Thyroid gland (tissue), 4 donors: ENCODE measurements at regions not wholly inside any gene's neighbourhood (a gene's known extent, or its start where the extent isn't known, plus 50 kb on each side); places are given as distances from the start of the nearest gene placed in this dataset.

Experiments
- POLR2A ChIP-seq, 2 donors: fragments of 450-650 bp; IDR thresholded peaks; one replicate each; pipeline ENCODE4 v1.6.1; 2017; ENCODE audit warnings: antibody characterized with exemption in 2 of 2, mild to moderate bottlenecking in 2 of 2, moderate library complexity in 1 of 2
- TF ChIP-seq, protein P1 (sequence below), 6 experiments: fragments of 200-600 bp in 3 of 6; fragments of 450-650 bp in 3 of 6; sonication (generic) in 3 of 6; IDR thresholded peaks; one replicate each; pipeline ENCODE4 v1.5.1; 2016 to 2019; ENCODE audit warnings: antibody characterized with exemption in 6 of 6, mild to moderate bottlenecking in 2 of 6, inconsistent platforms in 1 of 6, moderate library complexity in 1 of 6

DNA sequence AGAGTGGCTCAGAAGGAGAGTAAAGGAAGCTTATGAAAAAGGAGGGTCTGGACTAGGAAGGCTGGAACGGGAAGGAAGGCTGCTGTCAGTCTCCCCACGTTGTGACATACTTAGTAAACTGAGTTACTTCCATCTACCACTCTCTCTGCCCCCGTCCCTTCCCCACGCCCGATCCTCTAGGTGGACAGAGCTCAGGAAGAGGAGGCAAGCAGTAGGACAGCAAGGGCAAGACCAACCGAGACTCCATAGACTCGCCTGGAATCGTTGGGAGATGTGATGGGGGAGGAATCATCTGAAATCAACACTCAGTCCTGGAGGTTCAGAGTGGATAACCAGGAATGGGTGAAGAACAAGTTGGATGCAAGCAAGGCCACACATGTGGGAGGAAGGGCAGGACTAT lies 240.7 kb downstream of the BUD13 start:
- TF ChIP-seq, protein P1, sequence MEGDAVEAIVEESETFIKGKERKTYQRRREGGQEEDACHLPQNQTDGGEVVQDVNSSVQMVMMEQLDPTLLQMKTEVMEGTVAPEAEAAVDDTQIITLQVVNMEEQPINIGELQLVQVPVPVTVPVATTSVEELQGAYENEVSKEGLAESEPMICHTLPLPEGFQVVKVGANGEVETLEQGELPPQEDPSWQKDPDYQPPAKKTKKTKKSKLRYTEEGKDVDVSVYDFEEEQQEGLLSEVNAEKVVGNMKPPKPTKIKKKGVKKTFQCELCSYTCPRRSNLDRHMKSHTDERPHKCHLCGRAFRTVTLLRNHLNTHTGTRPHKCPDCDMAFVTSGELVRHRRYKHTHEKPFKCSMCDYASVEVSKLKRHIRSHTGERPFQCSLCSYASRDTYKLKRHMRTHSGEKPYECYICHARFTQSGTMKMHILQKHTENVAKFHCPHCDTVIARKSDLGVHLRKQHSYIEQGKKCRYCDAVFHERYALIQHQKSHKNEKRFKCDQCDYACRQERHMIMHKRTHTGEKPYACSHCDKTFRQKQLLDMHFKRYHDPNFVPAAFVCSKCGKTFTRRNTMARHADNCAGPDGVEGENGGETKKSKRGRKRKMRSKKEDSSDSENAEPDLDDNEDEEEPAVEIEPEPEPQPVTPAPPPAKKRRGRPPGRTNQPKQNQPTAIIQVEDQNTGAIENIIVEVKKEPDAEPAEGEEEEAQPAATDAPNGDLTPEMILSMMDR (IDR thresholded peaks at IDR 0.05) = no peak
- no peak for TF ChIP-seq POLR2A (IDR thresholded peaks at IDR 0.05)
